A549 (cell line): ENCODE measurements at regions not wholly inside any gene's neighbourhood (a gene's known extent, or its start where the extent isn't known, plus 50 kb on each side); places are given as distances from the start of the nearest gene placed in this dataset.

Experiments used
- BHLHE40 ChIP-seq: IDR thresholded peaks from 2 replicates; pipeline ENCODE4 v1.6.1; 2012; ENCODE audit warnings: low read depth, low read length, inconsistent platforms
- CTCF ChIP-seq: fragments of >200 bp; sonication (Bioruptor Twin); formaldehyde crosslinking; IDR thresholded peaks from 3 replicates; pipeline ENCODE4 v1.5.1; 2016
- HOXA7 ChIP-seq: fragments of 250-450 bp; sonication (Bioruptor Pico); IDR thresholded peaks from 2 replicates; pipeline ENCODE4 v1.5.0; 2020; ENCODE audit warnings: mild to moderate bottlenecking, moderate library complexity
- MAZ ChIP-seq: fragments of 150-350 bp; IDR thresholded peaks from 2 replicates; pipeline ENCODE4 v1.6.1; 2014; ENCODE audit warnings: antibody characterized with exemption, low read depth, low read length, borderline replicate concordance
- MYC ChIP-seq: IDR thresholded peaks from 2 replicates; pipeline ENCODE4 v1.6.1; 2012; ENCODE audit warnings: mild to moderate bottlenecking, inconsistent platforms, low read length, improper control_type of control experiment, borderline replicate concordance
- NFE2L2 ChIP-seq: fragments of 150-350 bp; conservative IDR thresholded peaks from 2 replicates; pipeline ENCODE4 v1.6.1; 2014; ENCODE audit warnings: low read length
- POLR2A ChIP-seq: IDR thresholded peaks from 2 replicates; pipeline ENCODE4 v1.6.1; 2012; ENCODE audit warnings: mild to moderate bottlenecking, low read length
- POLR2AphosphoS2 ChIP-seq: conservative IDR thresholded peaks from 2 replicates; pipeline ENCODE4 v1.6.1; 2012; ENCODE audit warnings: low read length, improper control_type of control experiment, inconsistent platforms
- RARB ChIP-seq: fragments of 250-450 bp; sonication (Bioruptor Pico); IDR thresholded peaks from 2 replicates; pipeline ENCODE4 v1.8.0; 2021; ENCODE audit warnings: mild to moderate bottlenecking, moderate library complexity
- SMC3 ChIP-seq: fragments of >200 bp; sonication (Bioruptor Twin); formaldehyde crosslinking; IDR thresholded peaks from 3 replicates; pipeline ENCODE4 v1.6.1; 2018; ENCODE audit warnings: inconsistent platforms
- ZNF302 ChIP-seq: fragments of 250-450 bp; sonication (Bioruptor Pico); IDR thresholded peaks from 2 replicates; pipeline ENCODE4 v1.9.0; 2021; ENCODE audit warnings: inconsistent platforms, mild to moderate bottlenecking, moderate library complexity
- TF ChIP-seq, protein P1 (sequence below): fragments of 250-450 bp; sonication (Bioruptor Pico); IDR thresholded peaks from 2 replicates; pipeline ENCODE4 v1.5.0; 2021; ENCODE audit warnings: mild to moderate bottlenecking, moderate library complexity, borderline replicate concordance

GRCh38 chr13:76378767-76379166, 507.4 kb downstream of the KCTD12 start:
- TF ChIP-seq MYC: no peak
- no peak for TF ChIP-seq CTCF
- TF ChIP-seq HOXA7 (CRISPR knock-in tag): no peak
- TF ChIP-seq BHLHE40: no peak
- no peak for TF ChIP-seq MAZ
- no peak for TF ChIP-seq POLR2A
- TF ChIP-seq POLR2AphosphoS2: no peak
- no peak for TF ChIP-seq ZNF302 (CRISPR knock-in tag)
- TF ChIP-seq NFE2L2: no peak
- TF ChIP-seq SMC3: no peak
- TF ChIP-seq RARB (CRISPR knock-in tag): no peak
- TF ChIP-seq, protein P1, sequence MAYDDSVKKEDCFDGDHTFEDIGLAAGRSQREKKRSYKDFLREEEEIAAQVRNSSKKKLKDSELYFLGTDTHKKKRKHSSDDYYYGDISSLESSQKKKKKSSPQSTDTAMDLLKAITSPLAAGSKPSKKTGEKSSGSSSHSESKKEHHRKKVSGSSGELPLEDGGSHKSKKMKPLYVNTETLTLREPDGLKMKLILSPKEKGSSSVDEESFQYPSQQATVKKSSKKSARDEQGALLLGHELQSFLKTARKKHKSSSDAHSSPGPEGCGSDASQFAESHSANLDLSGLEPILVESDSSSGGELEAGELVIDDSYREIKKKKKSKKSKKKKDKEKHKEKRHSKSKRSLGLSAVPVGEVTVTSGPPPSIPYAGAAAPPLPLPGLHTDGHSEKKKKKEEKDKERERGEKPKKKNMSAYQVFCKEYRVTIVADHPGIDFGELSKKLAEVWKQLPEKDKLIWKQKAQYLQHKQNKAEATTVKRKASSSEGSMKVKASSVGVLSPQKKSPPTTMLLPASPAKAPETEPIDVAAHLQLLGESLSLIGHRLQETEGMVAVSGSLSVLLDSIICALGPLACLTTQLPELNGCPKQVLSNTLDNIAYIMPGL: no peak
